CD14-positive monocyte (primary cell): ENCODE measurements at regions not wholly inside any gene's neighbourhood (a gene's known extent, or its start where the extent isn't known, plus 50 kb on each side); places are given as distances from the start of the nearest gene placed in this dataset.

Experiments
- DNase-seq, 3 donors: peaks; one replicate each; pipeline ENCODE4 v3.0.0-alpha.2; 2011 to 2022
- H2AFZ ChIP-seq: 2 replicates; pipeline ENCODE4 v1.6.0; 2012; ENCODE audit warnings: mild to moderate bottlenecking, low read depth, low read length, inconsistent platforms; ENCODE audit not compliant: insufficient read depth, poor library complexity, severe bottlenecking
- H3K27ac ChIP-seq, 2 donors: 1 replicate in 1 of 2; 2 replicates in 1 of 2; pipeline ENCODE4 v1.5.1; 2012 to 2013; ENCODE audit warnings: low read length in 2 of 2, control low read depth in 1 of 2, inconsistent platforms in 1 of 2, low read depth in 1 of 2, mild to moderate bottlenecking in 1 of 2
- H3K27me3 ChIP-seq, 2 donors: one replicate each; pipeline versions ENCODE4 v1.6.0 to v1.6.1; 2011 to 2013; ENCODE audit warnings: low read length in 2 of 2; ENCODE audit not compliant: control insufficient read depth in 2 of 2, insufficient read depth in 2 of 2
- H3K36me3 ChIP-seq, 2 donors: replicated peaks in 1 of 2; 1 replicate in 1 of 2; 2 replicates in 1 of 2; pipeline versions ENCODE4 v1.5.1 to v1.6.1; 2012 to 2013; ENCODE audit warnings: low read length in 2 of 2, control low read depth in 1 of 2, inconsistent platforms in 1 of 2, mild to moderate bottlenecking in 1 of 2; ENCODE audit not compliant: insufficient read depth in 2 of 2, control insufficient read depth in 1 of 2
- H3K4me1 ChIP-seq, 2 donors: 1 replicate in 1 of 2; 2 replicates in 1 of 2; pipeline versions ENCODE4 v1.5.1 to v1.6.1; 2012 to 2013; ENCODE audit warnings: low read length in 2 of 2, control low read depth in 1 of 2, inconsistent platforms in 1 of 2, mild to moderate bottlenecking in 1 of 2, moderate library complexity in 1 of 2; ENCODE audit not compliant: insufficient read depth in 2 of 2, control insufficient read depth in 1 of 2
- H3K4me2 ChIP-seq: replicated peaks from 2 replicates; pipeline ENCODE3; 2012; ENCODE audit warnings: low read length, moderate library complexity, mild to moderate bottlenecking; ENCODE audit not compliant: poor library complexity, severe bottlenecking; ENCODE audit errors: extremely low read depth
- H3K4me3 ChIP-seq, 3 experiments: fragments of 200-600 bp in 1 of 3; sonication (generic) in 1 of 3; replicated peaks in 1 of 3; 1 replicate in 2 of 3; 2 replicates in 1 of 3; pipeline ENCODE4 v1.5.1; 2011 to 2013; ENCODE audit warnings: low read length in 3 of 3, mild to moderate bottlenecking in 3 of 3, control low read depth in 2 of 3, low read depth in 2 of 3, inconsistent platforms in 1 of 3, moderate library complexity in 1 of 3
- H3K79me2 ChIP-seq: 2 replicates; pipeline ENCODE4 v1.6.0; 2012; ENCODE audit warnings: mild to moderate bottlenecking, control low read depth, inconsistent platforms, low read length, moderate library complexity; ENCODE audit not compliant: insufficient read depth
- H3K9ac ChIP-seq: 2 replicates; pipeline ENCODE4 v1.6.0; 2017; ENCODE audit warnings: low read length, mild to moderate bottlenecking; ENCODE audit not compliant: insufficient read depth, poor library complexity, severe bottlenecking
- H3K9me3 ChIP-seq, 2 donors: replicated peaks in 1 of 2; 1 replicate in 1 of 2; 2 replicates in 1 of 2; pipeline versions ENCODE4 v1.5.1 to v1.6.1; 2012 to 2013; ENCODE audit warnings: low read length in 2 of 2, control low read depth in 1 of 2; ENCODE audit not compliant: control insufficient read depth in 1 of 2, insufficient read depth in 1 of 2
- H4K20me1 ChIP-seq: 2 replicates; pipeline ENCODE4 v1.6.0; 2012; ENCODE audit warnings: mild to moderate bottlenecking, low read length, control low read depth, moderate library complexity; ENCODE audit not compliant: insufficient read depth
- H3K27ac Mint-ChIP-seq, 7 donors: one replicate each; pipeline ENCODE4 v1.8.0; 2020; ENCODE audit warnings: mild to moderate bottlenecking in 7 of 7, mixed read lengths in 7 of 7, moderate library complexity in 6 of 7, inconsistent platforms in 2 of 7
- H3K27me3 Mint-ChIP-seq, 3 donors: one replicate each; pipeline ENCODE4 v1.8.0; 2021 to 2022; ENCODE audit warnings: low read depth in 3 of 3, mild to moderate bottlenecking in 3 of 3, mixed read lengths in 3 of 3, moderate library complexity in 3 of 3, inconsistent platforms in 1 of 3
- H3K36me3 Mint-ChIP-seq, 2 donors: one replicate each; pipeline ENCODE4 v1.8.0; 2020; ENCODE audit warnings: mixed read lengths in 2 of 2, inconsistent platforms in 1 of 2, mild to moderate bottlenecking in 1 of 2
- H3K4me1 Mint-ChIP-seq: one replicate; pipeline ENCODE4 v1.8.0; 2020; ENCODE audit warnings: mild to moderate bottlenecking, mixed read lengths
- H3K4me3 Mint-ChIP-seq, 2 donors: one replicate each; pipeline ENCODE4 v1.8.0; 2020; ENCODE audit warnings: mild to moderate bottlenecking in 2 of 2, mixed read lengths in 2 of 2, moderate library complexity in 1 of 2
- H3K9me3 Mint-ChIP-seq, 7 donors: one replicate each; pipeline ENCODE4 v1.8.0; 2020 to 2022; ENCODE audit warnings: mixed read lengths in 7 of 7, mild to moderate bottlenecking in 6 of 7, moderate library complexity in 6 of 7, inconsistent platforms in 2 of 7
- WGBS: methylation state at CpG from one replicate; pipeline ENCODE4 v1.1.5; 2013; ENCODE audit warnings: missing lambda C conversion rate; ENCODE audit not compliant: insufficient coverage; 5-methylcytosine and 5-hydroxymethylcytosine counted together
- intact Hi-C, 2 donors: fragments of 100-400 bp; cut with micrococcal nuclease; formaldehyde crosslinking; loops; one replicate each; pipeline versions ENCODE4 v1.15.0 to v1.15.1; 2023
- TF ChIP-seq, protein P1 (sequence below): fragments of 200-600 bp; IDR thresholded peaks from one replicate; pipeline ENCODE4 v1.8.0; 2022; ENCODE audit warnings: antibody characterized with exemption, mild to moderate bottlenecking

DNA sequence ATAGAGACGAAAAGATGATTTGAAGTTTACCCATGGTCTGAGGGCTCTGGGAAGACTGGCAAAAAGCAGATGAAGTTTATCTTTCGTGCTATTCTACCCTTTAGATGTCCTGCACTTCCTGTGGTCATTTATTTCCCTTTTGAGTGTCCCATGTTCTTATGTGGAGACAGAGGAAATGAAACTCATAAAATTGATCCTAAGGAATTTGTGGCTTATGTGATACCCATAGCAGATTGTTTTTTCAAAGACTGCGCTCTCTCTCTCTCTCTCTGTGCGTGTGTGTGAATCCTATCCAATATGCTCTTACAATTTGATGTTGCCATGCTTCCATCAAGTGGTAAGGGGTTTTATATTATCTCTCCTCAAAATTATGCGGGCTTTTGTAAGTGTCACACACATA lies 607.5 kb upstream of the DPPA4 start:
- no peaks in the 10 kb centered on the region for H3K4me1 ChIP-seq
- H3K4me3 ChIP-seq, result no peak overlapping the region
- TF ChIP-seq, protein P1, sequence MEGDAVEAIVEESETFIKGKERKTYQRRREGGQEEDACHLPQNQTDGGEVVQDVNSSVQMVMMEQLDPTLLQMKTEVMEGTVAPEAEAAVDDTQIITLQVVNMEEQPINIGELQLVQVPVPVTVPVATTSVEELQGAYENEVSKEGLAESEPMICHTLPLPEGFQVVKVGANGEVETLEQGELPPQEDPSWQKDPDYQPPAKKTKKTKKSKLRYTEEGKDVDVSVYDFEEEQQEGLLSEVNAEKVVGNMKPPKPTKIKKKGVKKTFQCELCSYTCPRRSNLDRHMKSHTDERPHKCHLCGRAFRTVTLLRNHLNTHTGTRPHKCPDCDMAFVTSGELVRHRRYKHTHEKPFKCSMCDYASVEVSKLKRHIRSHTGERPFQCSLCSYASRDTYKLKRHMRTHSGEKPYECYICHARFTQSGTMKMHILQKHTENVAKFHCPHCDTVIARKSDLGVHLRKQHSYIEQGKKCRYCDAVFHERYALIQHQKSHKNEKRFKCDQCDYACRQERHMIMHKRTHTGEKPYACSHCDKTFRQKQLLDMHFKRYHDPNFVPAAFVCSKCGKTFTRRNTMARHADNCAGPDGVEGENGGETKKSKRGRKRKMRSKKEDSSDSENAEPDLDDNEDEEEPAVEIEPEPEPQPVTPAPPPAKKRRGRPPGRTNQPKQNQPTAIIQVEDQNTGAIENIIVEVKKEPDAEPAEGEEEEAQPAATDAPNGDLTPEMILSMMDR, result no peak
- H3K27me3 ChIP-seq, result no peaks in the 10 kb centered on the region
- H3K4me2 ChIP-seq, result no peak overlapping the region
- H3K79me2 ChIP-seq, result no peaks in the 10 kb centered on the region
- no peak overlapping the region for H2AFZ ChIP-seq
- no peaks in the 10 kb centered on the region for H3K36me3 ChIP-seq
- H3K4me1 Mint-ChIP-seq, result no peaks in the 10 kb centered on the region
- no peak for DNase-seq
- no peak overlapping the region for H3K27ac ChIP-seq
- no peak overlapping the region for H3K4me3 Mint-ChIP-seq
- H3K9me3 ChIP-seq, result no peaks in the 10 kb centered on the region
- peaks cover 0 to 3% (median 0%) of the 10 kb centered on the region in 7 donors for H3K9me3 Mint-ChIP-seq
- WGBS, result no CpG with 5 or more reads among the region's 5 CpGs
- no peak overlapping the region for H3K27ac Mint-ChIP-seq
- no peaks in the 10 kb centered on the region for H3K36me3 Mint-ChIP-seq
- intact Hi-C loops, result no loop called here
- H4K20me1 ChIP-seq, result no peaks in the 10 kb centered on the region
- H3K9ac ChIP-seq, result no peak overlapping the region
- H3K27me3 Mint-ChIP-seq, result no peaks in the 10 kb centered on the region

DNA sequence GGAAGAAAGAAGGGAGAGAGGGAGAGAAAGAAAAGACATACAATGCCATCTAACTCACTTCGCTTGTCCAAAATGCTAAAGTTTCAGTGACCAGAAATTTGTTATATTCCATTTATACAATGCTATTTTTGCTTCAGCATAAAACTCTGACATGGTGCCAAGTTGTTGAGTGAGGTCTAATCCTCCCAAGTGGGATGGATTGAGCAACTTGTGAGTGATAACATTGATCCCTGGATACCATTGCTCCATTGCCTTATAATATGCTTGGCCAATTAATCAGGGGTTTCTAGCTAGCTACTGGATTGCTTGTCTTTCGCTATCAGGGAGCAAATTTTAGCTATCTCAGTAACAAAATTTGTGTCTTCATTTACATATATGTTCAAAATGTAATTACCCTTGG lies 615.6 kb upstream of the DPPA4 start:
- no peak overlapping the region for H3K4me3 ChIP-seq
- Mint-ChIP-seq H3K36me3 (no peaks in the 10 kb centered on the region), H3K27ac (no peak overlapping the region), H3K4me3 (no peak overlapping the region), H3K27me3 (no peaks in the 10 kb centered on the region), H3K4me1 (no peaks in the 10 kb centered on the region), H3K9me3 (peaks cover 0 to 4% (median 2%) of the 10 kb centered on the region in 7 donors)
- no peak overlapping the region for H3K9ac ChIP-seq
- no peaks in the 10 kb centered on the region for H3K27me3 ChIP-seq
- H3K79me2 ChIP-seq, result no peaks in the 10 kb centered on the region
- H3K36me3 ChIP-seq, result no peaks in the 10 kb centered on the region
- intact Hi-C loops, result no loop called here
- no peak overlapping the region for H2AFZ ChIP-seq
- H4K20me1 ChIP-seq, result no peaks in the 10 kb centered on the region
- no peak for DNase-seq
- TF ChIP-seq, protein P1, result no peak
- WGBS, result no CpG with 5 or more reads among the region's 2 CpGs
- no peaks in the 10 kb centered on the region for H3K4me1 ChIP-seq
- H3K4me2 ChIP-seq, result no peak overlapping the region
- no peaks in the 10 kb centered on the region for H3K9me3 ChIP-seq
- no peak overlapping the region for H3K27ac ChIP-seq
